ENCODE measurements at regions not wholly inside any gene's neighbourhood (a gene's known extent, or its start where the extent isn't known, plus 50 kb on each side); places are given as distances from the start of the nearest gene placed in this dataset.

DNA sequence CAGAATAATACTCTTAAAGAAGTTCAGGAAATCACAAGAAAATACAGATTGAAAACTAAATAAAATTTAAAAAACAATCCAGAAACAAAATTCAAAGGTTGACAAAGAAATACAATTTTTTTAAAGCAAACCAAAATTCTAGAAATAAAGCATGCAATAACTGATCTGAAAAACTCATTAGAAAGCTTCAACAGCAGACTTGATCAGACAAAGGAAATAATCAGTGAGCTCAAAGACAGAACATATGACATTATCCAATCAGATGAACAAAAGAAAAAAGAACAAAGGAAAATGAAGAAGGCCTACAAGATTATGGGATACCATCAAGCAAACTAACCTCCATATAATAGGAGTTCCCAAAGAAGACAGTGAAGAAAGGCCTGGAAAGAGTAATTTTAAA is 336.8 kb downstream of the RSL24D1 start:
- no peaks in the 10 kb centered on the region for H3K4me1 Mint-ChIP-seq
- peaks cover 0 to 3% (median 3%) of the 10 kb centered on the region in 3 donors for H3K27me3 Mint-ChIP-seq (ENCODE audit: low read depth in 3 of 3)
- H3K27ac Mint-ChIP-seq, result no peak overlapping the region
- peaks cover 0 to 6% (median 6%) of the 10 kb centered on the region in 3 donors for H3K36me3 Mint-ChIP-seq
- H3K4me3 Mint-ChIP-seq, result no peak overlapping the region
- no peak for DNase-seq
- H3K9me3 Mint-ChIP-seq, result peaks cover 12 to 26% (median 18%) of the 10 kb centered on the region in 6 donors

DNA sequence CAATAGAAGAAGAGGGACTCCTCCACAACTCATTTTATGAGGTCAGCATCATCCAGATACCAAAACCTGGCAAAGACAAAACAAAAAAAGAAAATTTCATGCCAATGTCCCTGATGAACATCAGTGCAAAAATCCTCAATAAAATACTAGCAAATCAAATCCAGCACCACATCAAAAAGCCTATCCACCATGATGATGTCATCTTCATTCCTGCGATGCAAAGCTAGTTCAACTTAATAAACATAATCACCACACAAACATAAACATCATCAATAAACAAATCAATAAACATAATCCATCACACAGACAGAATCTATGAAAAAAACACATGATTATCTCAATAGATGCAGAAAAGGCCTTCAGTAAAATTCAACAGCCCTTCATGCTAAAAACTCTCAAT is 342.1 kb downstream of the RSL24D1 start:
- peaks cover 1 to 3% (median 1%) of the 10 kb centered on the region in 3 donors for H3K27me3 Mint-ChIP-seq (ENCODE audit: low read depth in 3 of 3)
- no peaks in the 10 kb centered on the region for H3K4me1 Mint-ChIP-seq
- H3K9me3 Mint-ChIP-seq, result peaks cover 7 to 28% (median 14%) of the 10 kb centered on the region in 6 donors
- H3K4me3 Mint-ChIP-seq, result no peak overlapping the region
- H3K27ac Mint-ChIP-seq, result no peak overlapping the region
- H3K36me3 Mint-ChIP-seq, result peaks cover 0 to 6% (median 0%) of the 10 kb centered on the region in 3 donors
- no peak for DNase-seq

DNA sequence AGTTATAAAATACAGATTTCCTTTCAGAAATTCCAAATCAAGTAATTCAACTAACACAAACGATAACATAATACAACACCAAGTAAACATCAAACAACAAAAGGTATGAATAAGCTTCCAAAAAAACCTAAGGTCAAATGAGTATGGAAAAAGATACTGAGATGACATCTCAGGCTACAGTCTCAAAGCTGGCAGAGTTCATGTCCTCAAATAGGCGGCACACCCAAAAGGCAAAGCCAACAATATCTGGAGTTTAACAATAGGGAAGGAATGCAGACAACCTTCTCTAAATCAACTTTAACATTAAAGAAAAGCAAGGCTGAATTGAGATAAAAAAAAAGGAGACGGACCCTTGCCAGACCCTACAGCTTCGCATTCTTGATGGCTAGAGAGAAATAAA is 346.6 kb downstream of the RSL24D1 start:
- H3K4me1 Mint-ChIP-seq, result no peaks in the 10 kb centered on the region
- no peak for DNase-seq
- H3K27me3 Mint-ChIP-seq (ENCODE audit: low read depth in 3 of 3), result peaks cover 1 to 3% (median 2%) of the 10 kb centered on the region in 3 donors
- H3K27ac Mint-ChIP-seq, result no peak overlapping the region
- H3K4me3 Mint-ChIP-seq, result no peak overlapping the region
- peaks cover 0 to 10% (median 4%) of the 10 kb centered on the region in 6 donors for H3K9me3 Mint-ChIP-seq
- H3K36me3 Mint-ChIP-seq, result no peaks in the 10 kb centered on the region

DNA sequence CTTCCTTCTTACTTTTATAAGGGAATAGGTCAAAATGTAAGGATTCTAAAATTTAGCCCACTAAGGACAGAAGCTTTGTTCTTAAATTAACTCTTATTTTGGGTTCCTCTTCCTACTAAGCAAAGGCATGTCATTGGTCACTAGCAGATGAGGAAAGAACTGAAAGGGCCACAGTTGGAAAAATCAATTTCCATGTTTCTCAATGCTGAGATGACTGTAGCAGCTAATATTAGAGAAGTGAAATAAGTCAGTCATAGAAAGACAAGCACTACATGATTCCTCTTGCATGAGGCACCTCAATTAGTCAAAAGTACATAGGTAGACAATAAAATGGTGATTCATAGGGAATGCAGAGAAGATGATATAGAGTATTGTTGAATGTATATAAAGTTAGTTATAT is 353.7 kb downstream of the RSL24D1 start:
- Mint-ChIP-seq H3K27me3 (ENCODE audit: low read depth in 3 of 3) (peaks cover 0 to 5% (median 3%) of the 10 kb centered on the region in 3 donors), H3K27ac (no peak overlapping the region), H3K4me3 (no peak overlapping the region), H3K36me3 (no peaks in the 10 kb centered on the region), H3K4me1 (no peaks in the 10 kb centered on the region), H3K9me3 (no peaks in the 10 kb centered on the region)
- DNase-seq, result no peak

DNA sequence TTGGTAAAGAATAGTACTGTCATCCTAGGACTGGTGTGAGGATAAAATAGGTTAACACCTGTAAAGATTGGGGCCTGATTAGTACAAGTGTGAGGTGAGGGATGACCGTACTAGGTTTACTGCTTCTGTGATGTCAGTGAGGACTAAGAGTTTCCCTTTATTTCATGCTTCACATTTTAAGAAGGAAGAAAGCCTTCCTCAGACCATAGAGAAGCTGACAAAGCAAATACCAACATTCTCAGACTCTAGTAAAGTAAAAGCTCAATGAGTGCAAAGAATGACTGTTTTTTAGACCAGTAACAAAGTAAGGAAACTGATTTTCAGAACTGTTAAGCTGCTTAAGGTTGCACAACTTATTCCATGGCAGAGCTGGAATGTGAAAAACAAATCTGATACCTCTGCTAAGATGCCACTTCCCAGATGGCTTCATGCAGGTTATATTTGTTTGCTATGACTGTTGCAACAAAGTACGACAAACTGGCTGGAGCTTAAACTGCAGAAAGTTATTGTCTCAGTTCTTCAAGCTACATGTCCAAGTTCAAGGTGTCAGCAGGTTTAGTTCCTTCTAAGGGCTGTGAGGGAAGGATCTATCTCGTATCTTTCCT is 354.9 kb downstream of the RSL24D1 start:
- H3K4me1 Mint-ChIP-seq, result no peaks in the 10 kb centered on the region
- no peak overlapping the region for H3K4me3 Mint-ChIP-seq
- no peaks in the 10 kb centered on the region for H3K36me3 Mint-ChIP-seq
- no peaks in the 10 kb centered on the region for H3K9me3 Mint-ChIP-seq
- peaks cover 0 to 5% (median 3%) of the 10 kb centered on the region in 3 donors for H3K27me3 Mint-ChIP-seq (ENCODE audit: low read depth in 3 of 3)
- DNase-seq, result no peak
- H3K27ac Mint-ChIP-seq, result no peak overlapping the region

DNA sequence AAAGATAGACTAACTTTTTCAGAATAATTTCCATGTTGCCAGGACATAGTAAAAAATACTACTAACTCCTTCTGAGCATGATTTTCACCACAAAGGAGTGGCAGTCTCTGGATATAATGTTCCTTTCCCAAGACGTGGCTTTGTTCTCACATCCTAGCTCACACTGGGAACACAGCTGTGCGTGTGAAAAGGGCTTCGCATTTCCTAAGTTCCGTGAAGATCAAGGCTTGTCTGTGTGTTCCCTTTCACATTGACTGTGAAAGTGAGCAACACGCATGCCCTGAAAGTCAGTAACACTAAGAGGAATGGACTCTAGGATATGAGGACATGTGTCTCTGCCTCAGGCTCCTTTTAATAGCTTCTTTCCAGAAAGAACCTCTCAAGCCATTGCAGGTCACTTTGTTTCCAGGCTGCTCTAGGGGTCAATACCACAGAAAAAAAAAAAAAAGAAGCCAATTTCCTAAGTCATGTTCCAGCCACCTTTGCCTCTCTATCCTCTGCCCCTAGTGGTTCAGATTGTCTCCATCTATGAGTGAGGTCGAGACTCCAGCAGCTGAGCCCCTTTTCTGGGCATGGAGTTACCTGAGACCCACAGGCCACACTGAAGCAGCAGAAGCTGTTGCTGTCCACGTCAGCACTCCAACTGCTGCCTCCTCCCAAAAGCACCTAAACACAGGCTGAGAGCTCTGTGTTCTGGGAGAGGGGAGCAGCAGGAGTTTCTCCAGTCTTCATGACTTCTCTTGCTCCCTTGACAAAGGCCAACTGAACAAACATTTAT is 355.9 kb downstream of the RSL24D1 start:
- Mint-ChIP-seq H3K27ac (no peak overlapping the region), H3K4me3 (no peak overlapping the region), H3K27me3 (ENCODE audit: low read depth in 3 of 3) (peaks cover 0 to 6% (median 3%) of the 10 kb centered on the region in 3 donors), H3K36me3 (no peaks in the 10 kb centered on the region), H3K4me1 (peaks cover 0 to 9% of the 10 kb centered on the region in 2 donors), H3K9me3 (no peaks in the 10 kb centered on the region)
- no peak for DNase-seq

DNA sequence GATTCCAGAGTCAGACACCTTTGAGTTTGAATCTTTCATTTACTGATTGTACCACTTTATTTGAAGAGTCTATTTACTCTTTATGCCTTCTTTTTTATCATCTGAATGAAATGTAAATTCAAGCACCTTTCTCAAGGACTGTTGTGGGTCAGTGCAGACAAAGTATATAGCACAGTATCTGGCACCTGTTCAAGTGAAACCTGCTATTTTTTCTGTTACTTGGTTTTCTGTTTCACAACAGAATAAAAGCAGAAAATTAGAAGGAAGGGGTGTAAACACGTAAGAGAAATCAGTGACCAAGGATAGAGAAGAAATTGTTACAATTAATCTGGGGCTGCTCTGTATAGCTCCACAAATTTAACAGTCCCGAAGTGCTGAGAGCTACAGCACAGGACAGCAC is 357.4 kb downstream of the RSL24D1 start:
- no peak for DNase-seq
- no peak overlapping the region for H3K27ac Mint-ChIP-seq
- peaks cover 0 to 15% of the 10 kb centered on the region in 2 donors for H3K4me1 Mint-ChIP-seq
- H3K9me3 Mint-ChIP-seq, result peaks cover 0 to 4% (median 0%) of the 10 kb centered on the region in 6 donors
- no peaks in the 10 kb centered on the region for H3K36me3 Mint-ChIP-seq
- no peak overlapping the region for H3K4me3 Mint-ChIP-seq
- peaks cover 0 to 4% (median 3%) of the 10 kb centered on the region in 3 donors for H3K27me3 Mint-ChIP-seq (ENCODE audit: low read depth in 3 of 3)

DNA sequence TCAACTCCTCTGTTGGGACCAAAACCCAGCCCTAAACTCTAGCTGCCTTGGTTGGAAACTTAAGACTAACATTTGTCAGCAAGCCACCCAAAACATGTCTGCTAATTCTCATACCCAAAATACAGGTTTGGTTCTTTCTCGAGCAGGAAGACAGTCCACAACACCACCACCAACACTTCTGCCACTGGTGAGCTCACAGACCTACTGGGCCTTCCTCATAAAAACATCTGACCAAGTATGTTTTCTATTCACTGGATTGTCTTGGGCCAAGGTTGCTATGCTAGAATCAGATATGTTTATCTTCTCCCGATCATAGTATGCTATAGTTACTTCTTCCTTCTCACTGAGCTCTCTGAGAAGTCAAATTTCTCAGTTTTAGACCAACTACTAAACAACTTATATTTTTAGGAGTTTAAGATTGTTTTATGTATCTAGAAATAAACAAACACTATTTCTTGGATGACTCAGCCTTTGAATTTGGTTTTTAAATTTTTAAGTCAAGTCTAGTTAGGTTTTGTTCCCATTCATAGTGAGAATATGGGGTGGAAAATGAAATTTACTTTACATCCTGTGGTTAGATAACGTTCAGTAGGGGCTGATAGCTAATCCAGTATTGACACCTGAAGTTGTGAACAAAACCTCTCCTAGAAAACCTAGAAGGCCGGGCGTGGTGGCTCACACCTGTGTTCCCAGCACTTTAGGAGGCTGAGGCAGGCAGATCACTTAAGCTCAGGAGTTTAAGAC is 360.5 kb downstream of the RSL24D1 start:
- peaks cover 0 to 4% (median 3%) of the 10 kb centered on the region in 3 donors for H3K27me3 Mint-ChIP-seq (ENCODE audit: low read depth in 3 of 3)
- H3K36me3 Mint-ChIP-seq, result no peaks in the 10 kb centered on the region
- DNase-seq, result no peak
- peaks cover 0 to 15% of the 10 kb centered on the region in 2 donors for H3K4me1 Mint-ChIP-seq
- H3K4me3 Mint-ChIP-seq, result no peak overlapping the region
- peak overlapping the region in 1 of 6 donors; percentile 2 for H3K27ac Mint-ChIP-seq
- H3K9me3 Mint-ChIP-seq, result peaks cover 0 to 4% (median 0%) of the 10 kb centered on the region in 6 donors

DNA sequence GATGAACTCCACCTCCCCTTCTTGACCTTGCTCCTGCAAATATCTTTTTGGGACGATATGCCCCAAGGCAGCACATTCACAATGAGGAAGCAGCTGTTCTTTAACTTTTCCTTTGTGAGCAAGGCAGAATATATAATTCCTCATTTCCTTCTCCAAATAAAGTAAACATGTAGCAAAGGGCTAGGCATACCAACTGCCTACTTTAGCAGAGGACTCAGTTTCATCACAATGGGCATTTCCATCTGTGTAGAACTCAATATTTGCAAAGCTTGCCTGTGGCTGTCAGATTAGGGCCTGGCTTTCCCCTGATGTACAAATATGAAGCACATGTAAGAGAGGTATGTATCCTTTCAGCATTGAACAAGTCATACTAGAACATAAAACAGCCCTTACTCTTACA is 366.9 kb downstream of the RSL24D1 start:
- peaks cover 1 to 6% (median 2%) of the 10 kb centered on the region in 3 donors for H3K27me3 Mint-ChIP-seq (ENCODE audit: low read depth in 3 of 3)
- no peaks in the 10 kb centered on the region for H3K36me3 Mint-ChIP-seq
- no peak for DNase-seq
- H3K4me1 Mint-ChIP-seq, result no peaks in the 10 kb centered on the region
- H3K9me3 Mint-ChIP-seq, result peaks cover 0 to 13% (median 3%) of the 10 kb centered on the region in 6 donors
- H3K4me3 Mint-ChIP-seq, result no peak overlapping the region
- H3K27ac Mint-ChIP-seq, result no peak overlapping the region

DNA sequence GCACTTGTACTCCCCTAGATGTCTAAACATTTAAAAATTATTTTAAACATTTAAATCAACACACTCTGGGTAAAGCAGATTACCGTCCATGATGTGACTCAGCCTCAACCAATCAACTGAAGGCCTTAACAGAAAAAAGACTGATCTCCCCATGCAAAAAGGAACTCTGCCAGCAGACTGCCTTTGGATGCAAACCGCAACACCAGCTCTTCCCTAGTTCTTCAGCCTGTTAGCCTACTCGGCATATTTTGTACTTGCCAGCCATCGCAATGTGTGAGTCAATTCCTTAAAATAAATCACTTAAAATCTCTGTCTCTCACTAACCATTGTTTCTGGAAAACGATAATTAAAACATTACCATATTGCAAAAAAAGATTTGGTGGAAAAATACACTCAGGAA is 375.9 kb downstream of the RSL24D1 start:
- H3K4me1 Mint-ChIP-seq, result no peaks in the 10 kb centered on the region
- no peaks in the 10 kb centered on the region for H3K27me3 Mint-ChIP-seq (ENCODE audit: low read depth in 3 of 3)
- no peaks in the 10 kb centered on the region for H3K36me3 Mint-ChIP-seq
- no peak overlapping the region for H3K4me3 Mint-ChIP-seq
- H3K27ac Mint-ChIP-seq, result no peak overlapping the region
- H3K9me3 Mint-ChIP-seq, result peaks cover 0 to 10% (median 2%) of the 10 kb centered on the region in 6 donors
- no peak for DNase-seq

DNA sequence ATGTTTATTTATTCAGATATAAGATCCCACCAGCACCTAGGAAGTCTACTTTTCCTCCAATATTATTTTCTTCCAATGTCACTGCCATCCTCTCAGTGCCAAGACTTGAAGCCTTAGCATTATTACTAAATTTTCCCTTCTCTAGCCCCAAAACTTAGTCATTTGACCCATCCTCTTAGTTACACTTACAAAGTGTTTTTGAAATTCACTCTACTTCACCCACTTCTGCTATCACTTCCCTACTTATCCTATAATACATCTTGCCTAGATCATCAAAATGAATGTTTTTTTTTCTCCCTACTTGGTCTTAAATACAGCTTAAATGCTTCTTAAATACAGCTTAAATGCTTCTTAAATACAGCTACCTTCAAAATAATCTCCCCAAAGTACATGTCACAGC is 376.6 kb downstream of the RSL24D1 start:
- Mint-ChIP-seq H3K27ac (no peak overlapping the region), H3K36me3 (peaks cover 0 to 6% (median 0%) of the 10 kb centered on the region in 3 donors), H3K4me1 (no peaks in the 10 kb centered on the region), H3K9me3 (peaks cover 0 to 10% (median 5%) of the 10 kb centered on the region in 6 donors), H3K27me3 (ENCODE audit: low read depth in 3 of 3) (no peaks in the 10 kb centered on the region), H3K4me3 (no peak overlapping the region)
- no peak for DNase-seq

DNA sequence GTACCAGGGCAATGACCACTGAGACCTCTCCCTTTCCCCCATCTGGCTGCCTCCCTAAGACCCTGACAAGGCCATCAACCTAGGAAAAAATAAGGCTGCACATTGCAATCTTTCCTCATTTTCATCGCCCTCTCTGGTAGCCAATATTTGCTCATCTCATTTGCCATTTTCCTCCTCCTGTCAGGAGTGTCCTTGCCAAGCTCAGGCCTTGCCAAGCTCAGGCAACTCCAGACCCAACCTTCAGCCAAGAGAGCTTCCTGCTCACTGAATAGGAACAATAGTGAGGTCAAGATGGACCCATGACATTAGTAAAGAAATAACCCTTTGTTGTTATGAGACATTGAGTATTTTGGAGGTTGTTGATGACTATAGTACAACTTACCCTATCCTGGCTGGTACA is 380.3 kb downstream of the RSL24D1 start:
- Mint-ChIP-seq H3K27ac (no peak overlapping the region), H3K9me3 (peaks cover 3 to 17% (median 7%) of the 10 kb centered on the region in 6 donors), H3K4me3 (no peak overlapping the region), H3K27me3 (ENCODE audit: low read depth in 3 of 3) (no peaks in the 10 kb centered on the region), H3K4me1 (no peaks in the 10 kb centered on the region), H3K36me3 (peaks cover 0 to 10% (median 0%) of the 10 kb centered on the region in 3 donors)
- no peak for DNase-seq

DNA sequence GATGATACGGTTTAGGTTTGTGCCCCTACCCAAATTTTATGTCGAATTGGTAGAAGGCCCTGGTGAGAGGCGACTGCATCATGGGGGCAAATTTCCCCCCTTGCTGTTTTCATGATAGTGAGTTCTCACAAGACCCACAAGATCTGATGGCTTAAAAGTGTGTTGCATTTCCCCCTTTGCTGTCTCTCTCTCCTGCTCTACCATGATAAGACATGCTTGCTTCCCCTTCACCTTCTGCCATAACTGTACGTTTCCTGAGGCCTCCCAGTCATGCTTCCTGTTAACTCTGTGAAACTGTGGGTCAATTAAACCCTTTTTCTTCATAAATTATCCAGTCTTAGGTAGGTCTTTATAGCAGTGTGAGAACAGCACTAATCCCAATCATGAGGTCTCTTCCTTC is 381.2 kb downstream of the RSL24D1 start:
- H3K36me3 Mint-ChIP-seq, result peaks cover 0 to 10% (median 0%) of the 10 kb centered on the region in 3 donors
- DNase-seq, result no peak

DNA sequence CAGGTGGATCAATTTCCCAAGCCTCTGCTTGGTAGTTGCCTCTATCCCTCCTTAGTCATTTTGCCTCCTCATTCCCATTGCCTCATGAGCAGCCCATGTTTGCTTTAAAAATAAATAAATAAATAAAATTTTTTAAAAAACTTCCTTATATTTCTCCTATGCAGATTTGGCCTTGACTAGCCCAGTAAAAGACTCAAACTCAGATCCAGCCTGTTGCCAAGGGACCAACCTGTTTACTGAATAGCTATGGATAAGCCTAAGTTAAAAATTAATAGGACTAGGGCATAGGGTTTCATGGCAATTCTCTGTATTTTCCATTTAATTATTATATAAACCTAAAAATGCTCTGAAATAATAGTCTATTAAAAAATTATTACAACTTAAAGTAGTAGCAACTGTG is 384.4 kb downstream of the RSL24D1 start:
- Mint-ChIP-seq H3K4me1 (no peaks in the 10 kb centered on the region), H3K9me3 (peaks cover 3 to 18% (median 5%) of the 10 kb centered on the region in 6 donors), H3K27me3 (ENCODE audit: low read depth in 3 of 3) (no peaks in the 10 kb centered on the region), H3K27ac (no peak overlapping the region), H3K4me3 (no peak overlapping the region), H3K36me3 (peaks cover 0 to 10% (median 0%) of the 10 kb centered on the region in 3 donors)
- no peak for DNase-seq

More for the DNA sequence above, 381.2 kb downstream of the RSL24D1 start:
- Mint-ChIP-seq H3K27ac (no peak overlapping the region), H3K9me3 (peaks cover 3 to 18% (median 7%) of the 10 kb centered on the region in 6 donors), H3K4me1 (no peaks in the 10 kb centered on the region), H3K27me3 (ENCODE audit: low read depth in 3 of 3) (no peaks in the 10 kb centered on the region), H3K4me3 (no peak overlapping the region)

Measured in immature natural killer cell (primary cell).